Neural cell (in vitro differentiated cells): ENCODE measurements at regions not wholly inside any gene's neighbourhood (a gene's known extent, or its start where the extent isn't known, plus 50 kb on each side); places are given as distances from the start of the nearest gene placed in this dataset.

Experiments
- EP300 ChIP-seq: fragments of 450-650 bp; conservative IDR thresholded peaks from 2 replicates; pipeline ENCODE4 v1.6.1; 2014; ENCODE audit warnings: antibody characterized with exemption, mild to moderate bottlenecking, moderate library complexity; ENCODE audit not compliant: poor library complexity, severe bottlenecking
- EZH2 ChIP-seq: fragments of 200-600, 300-800 bp; shearing (Covaris generic), sonication (generic); IDR thresholded peaks from 2 replicates; pipeline ENCODE4 v1.6.1; 2014; ENCODE audit warnings: antibody characterized with exemption, low read length, borderline replicate concordance, mild to moderate bottlenecking; ENCODE audit not compliant: insufficient read depth, poor library complexity, severe bottlenecking
- POLR2AphosphoS5 ChIP-seq: IDR thresholded peaks from 2 replicates; pipeline ENCODE4 v1.6.1; 2012
- SMC3 ChIP-seq: fragments of 450-650 bp; conservative IDR thresholded peaks from 2 replicates; pipeline ENCODE4 v1.6.1; 2014; ENCODE audit warnings: antibody characterized with exemption, mild to moderate bottlenecking, moderate library complexity; ENCODE audit not compliant: poor library complexity
- TF ChIP-seq, protein P1 (sequence below): fragments of 450-650 bp; IDR thresholded peaks from 2 replicates; pipeline ENCODE4 v1.5.1; 2014; ENCODE audit warnings: antibody characterized with exemption, mild to moderate bottlenecking, moderate library complexity; ENCODE audit not compliant: poor library complexity, severe bottlenecking

DNA sequence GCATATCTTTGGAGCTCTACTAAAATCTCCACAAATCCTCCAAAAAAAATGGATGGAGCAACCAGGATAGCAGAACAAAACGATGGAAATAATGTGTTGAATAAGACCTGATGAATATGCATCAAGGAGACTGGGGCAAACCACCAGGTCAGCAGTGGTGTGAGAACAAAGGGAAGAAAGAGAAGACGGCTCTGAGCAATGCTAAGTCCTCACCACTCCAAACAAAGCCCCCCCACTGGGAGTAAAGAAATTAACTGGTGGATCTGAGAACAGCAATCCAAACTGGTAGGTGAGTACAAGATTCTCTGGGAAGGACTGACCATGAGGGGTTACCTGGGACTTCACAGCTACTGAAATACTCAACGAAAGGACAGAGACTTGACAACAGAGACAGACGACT lies 977.3 kb downstream of the TBL1XR1 start:
- TF ChIP-seq EP300, result no peak
- TF ChIP-seq, protein P1, sequence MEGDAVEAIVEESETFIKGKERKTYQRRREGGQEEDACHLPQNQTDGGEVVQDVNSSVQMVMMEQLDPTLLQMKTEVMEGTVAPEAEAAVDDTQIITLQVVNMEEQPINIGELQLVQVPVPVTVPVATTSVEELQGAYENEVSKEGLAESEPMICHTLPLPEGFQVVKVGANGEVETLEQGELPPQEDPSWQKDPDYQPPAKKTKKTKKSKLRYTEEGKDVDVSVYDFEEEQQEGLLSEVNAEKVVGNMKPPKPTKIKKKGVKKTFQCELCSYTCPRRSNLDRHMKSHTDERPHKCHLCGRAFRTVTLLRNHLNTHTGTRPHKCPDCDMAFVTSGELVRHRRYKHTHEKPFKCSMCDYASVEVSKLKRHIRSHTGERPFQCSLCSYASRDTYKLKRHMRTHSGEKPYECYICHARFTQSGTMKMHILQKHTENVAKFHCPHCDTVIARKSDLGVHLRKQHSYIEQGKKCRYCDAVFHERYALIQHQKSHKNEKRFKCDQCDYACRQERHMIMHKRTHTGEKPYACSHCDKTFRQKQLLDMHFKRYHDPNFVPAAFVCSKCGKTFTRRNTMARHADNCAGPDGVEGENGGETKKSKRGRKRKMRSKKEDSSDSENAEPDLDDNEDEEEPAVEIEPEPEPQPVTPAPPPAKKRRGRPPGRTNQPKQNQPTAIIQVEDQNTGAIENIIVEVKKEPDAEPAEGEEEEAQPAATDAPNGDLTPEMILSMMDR, result no peak
- no peak for TF ChIP-seq SMC3
- TF ChIP-seq EZH2, result no peak
- no peak for TF ChIP-seq POLR2AphosphoS5
